Mammary epithelial cell (primary cell): ENCODE measurements at regions not wholly inside any gene's neighbourhood (a gene's known extent, or its start where the extent isn't known, plus 50 kb on each side); places are given as distances from the start of the nearest gene placed in this dataset.

Experiments
- CTCF ChIP-seq, 2 donors: IDR thresholded peaks in 1 of 2; conservative IDR thresholded peaks in 1 of 2; 2 replicates each; pipeline ENCODE4 v1.5.1; 2011 to 2012; ENCODE audit warnings: inconsistent platforms in 2 of 2, low read length in 2 of 2, mild to moderate bottlenecking in 2 of 2, control low read depth in 1 of 2, low read depth in 1 of 2; ENCODE audit not compliant: insufficient read depth in 1 of 2; ENCODE audit errors: extremely low read depth in 1 of 2
- EZH2 ChIP-seq: IDR thresholded peaks from 2 replicates; pipeline ENCODE4 v1.6.1; 2012; ENCODE audit warnings: low read length, inconsistent platforms, borderline replicate concordance

DNA sequence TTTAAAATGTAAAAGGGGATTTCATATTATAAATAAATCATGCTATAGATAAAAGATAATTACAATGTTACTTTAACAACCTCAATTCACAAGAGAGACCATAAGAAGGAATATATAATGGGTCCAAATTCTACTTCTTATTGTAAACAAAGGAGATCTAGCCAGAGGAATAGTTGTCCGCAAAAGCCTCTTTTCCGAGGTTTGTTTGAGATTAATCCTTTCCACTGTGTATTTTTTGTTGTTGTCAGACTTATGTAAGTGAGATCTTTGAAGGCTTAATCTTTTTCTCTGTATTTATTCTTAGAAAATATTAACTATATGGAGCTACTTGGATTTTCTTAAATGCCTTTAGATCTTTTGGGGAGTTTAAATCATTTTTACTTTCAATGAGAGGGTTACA is 1299.3 kb upstream of the WWC1 start:
- no peak for TF ChIP-seq CTCF (conservative IDR thresholded peaks at IDR 0.05 in 1 of 2, IDR thresholded peaks at IDR 0.05 in 1 of 2; ENCODE audit: extremely low read depth in 1 of 2, insufficient read depth in 1 of 2, low read depth in 1 of 2, low read length in 2 of 2)
- no peak for TF ChIP-seq EZH2
